ENCODE measurements at regions not wholly inside any gene's neighbourhood (a gene's known extent, or its start where the extent isn't known, plus 50 kb on each side); places are given as distances from the start of the nearest gene placed in this dataset.

GRCh38 chr6:115675443-115675842, 385.2 kb downstream of the FRK start:
- Histone ChIP-seq H3K4me1 (ENCODE audit: control insufficient read depth in 5 of 5, insufficient read depth in 5 of 5, low read length in 5 of 5) (no peaks in the 10 kb centered on the region), H3K4me3 (ENCODE audit: low read depth in 1 of 5, low read length in 5 of 5) (no peak overlapping the region), H3K27ac (ENCODE audit: low read depth, low read length) (no peak overlapping the region), H3K36me3 (ENCODE audit: control insufficient read depth in 5 of 5, insufficient read depth in 5 of 5, low read length in 5 of 5) (no peaks in the 10 kb centered on the region), H3K27me3 (ENCODE audit: control insufficient read depth in 5 of 5, insufficient read depth in 4 of 5, low read length in 5 of 5) (no peaks in the 10 kb centered on the region), H3K9me3 (ENCODE audit: control insufficient read depth in 5 of 5, low read length in 5 of 5) (no peaks in the 10 kb centered on the region), H3K9ac (ENCODE audit: low read length in 5 of 5) (no peak overlapping the region)

DNA sequence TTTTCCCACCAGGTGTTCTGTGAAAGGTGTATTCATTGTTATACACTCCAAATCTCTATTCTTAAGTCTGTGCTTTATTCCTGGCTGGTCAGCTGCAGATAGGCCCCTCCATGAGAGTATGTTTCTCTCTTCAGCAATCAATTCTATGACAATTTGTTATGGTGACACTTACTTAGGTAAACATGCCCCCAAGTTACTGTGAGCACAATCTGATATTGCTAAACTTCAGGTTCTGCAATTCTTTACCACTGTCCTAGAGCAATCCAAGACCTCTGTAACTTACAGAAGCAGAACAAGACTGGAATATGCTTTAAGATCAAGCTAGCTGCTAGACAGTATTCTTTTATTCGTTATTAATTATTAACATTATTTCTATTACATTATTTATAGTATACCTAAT, 391.9 kb downstream of the FRK start:
- H3K9ac ChIP-seq (ENCODE audit: low read length in 5 of 5) = no peak overlapping the region
- H3K4me1 ChIP-seq (ENCODE audit: control insufficient read depth in 5 of 5, insufficient read depth in 5 of 5, low read length in 5 of 5) = no peaks in the 10 kb centered on the region
- no peaks in the 10 kb centered on the region for H3K27me3 ChIP-seq (ENCODE audit: control insufficient read depth in 5 of 5, insufficient read depth in 4 of 5, low read length in 5 of 5)
- no peaks in the 10 kb centered on the region for H3K9me3 ChIP-seq (ENCODE audit: control insufficient read depth in 5 of 5, low read length in 5 of 5)
- H3K36me3 ChIP-seq (ENCODE audit: control insufficient read depth in 5 of 5, insufficient read depth in 5 of 5, low read length in 5 of 5) = no peaks in the 10 kb centered on the region
- no peak overlapping the region for H3K4me3 ChIP-seq (ENCODE audit: low read depth in 1 of 5, low read length in 5 of 5)
- no peak overlapping the region for H3K27ac ChIP-seq (ENCODE audit: low read depth, low read length)

DNA sequence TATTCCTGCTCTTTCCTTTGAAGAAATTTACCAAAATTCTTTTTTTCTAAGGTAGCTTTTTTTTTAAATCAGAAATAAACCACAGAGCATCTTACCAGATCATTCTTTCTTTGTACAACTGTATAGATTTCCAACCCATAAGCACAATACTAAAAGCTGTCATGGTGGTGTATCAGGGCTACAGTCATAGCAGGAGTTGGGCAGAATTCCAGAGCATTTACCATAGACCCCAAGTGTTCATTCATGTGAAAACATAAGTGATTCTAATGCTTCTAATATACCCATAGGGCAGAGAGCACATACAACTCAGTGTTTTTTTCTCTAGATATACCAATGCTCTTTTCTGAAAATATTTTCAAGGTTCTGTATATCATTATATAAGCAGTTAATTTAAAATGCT, 392.5 kb downstream of the FRK start:
- no peaks in the 10 kb centered on the region for H3K4me1 ChIP-seq (ENCODE audit: control insufficient read depth in 5 of 5, insufficient read depth in 5 of 5, low read length in 5 of 5)
- H3K9ac ChIP-seq (ENCODE audit: low read length in 5 of 5) = no peak overlapping the region
- H3K4me3 ChIP-seq (ENCODE audit: low read depth in 1 of 5, low read length in 5 of 5) = no peak overlapping the region
- H3K9me3 ChIP-seq (ENCODE audit: control insufficient read depth in 5 of 5, low read length in 5 of 5) = no peaks in the 10 kb centered on the region
- H3K27ac ChIP-seq (ENCODE audit: low read depth, low read length) = no peak overlapping the region
- H3K27me3 ChIP-seq (ENCODE audit: control insufficient read depth in 5 of 5, insufficient read depth in 4 of 5, low read length in 5 of 5) = no peaks in the 10 kb centered on the region
- H3K36me3 ChIP-seq (ENCODE audit: control insufficient read depth in 5 of 5, insufficient read depth in 5 of 5, low read length in 5 of 5) = no peaks in the 10 kb centered on the region

GRCh38 chr6:115667478-115668026, 393.1 kb downstream of the FRK start:
- Histone ChIP-seq H3K27me3 (ENCODE audit: control insufficient read depth in 5 of 5, insufficient read depth in 4 of 5, low read length in 5 of 5) (no peaks in the 10 kb centered on the region), H3K9me3 (ENCODE audit: control insufficient read depth in 5 of 5, low read length in 5 of 5) (no peaks in the 10 kb centered on the region), H3K4me3 (ENCODE audit: low read depth in 1 of 5, low read length in 5 of 5) (no peak overlapping the region), H3K4me1 (ENCODE audit: control insufficient read depth in 5 of 5, insufficient read depth in 5 of 5, low read length in 5 of 5) (no peaks in the 10 kb centered on the region), H3K9ac (ENCODE audit: low read length in 5 of 5) (no peak overlapping the region), H3K36me3 (ENCODE audit: control insufficient read depth in 5 of 5, insufficient read depth in 5 of 5, low read length in 5 of 5) (no peaks in the 10 kb centered on the region), H3K27ac (ENCODE audit: low read depth, low read length) (no peak overlapping the region)

DNA sequence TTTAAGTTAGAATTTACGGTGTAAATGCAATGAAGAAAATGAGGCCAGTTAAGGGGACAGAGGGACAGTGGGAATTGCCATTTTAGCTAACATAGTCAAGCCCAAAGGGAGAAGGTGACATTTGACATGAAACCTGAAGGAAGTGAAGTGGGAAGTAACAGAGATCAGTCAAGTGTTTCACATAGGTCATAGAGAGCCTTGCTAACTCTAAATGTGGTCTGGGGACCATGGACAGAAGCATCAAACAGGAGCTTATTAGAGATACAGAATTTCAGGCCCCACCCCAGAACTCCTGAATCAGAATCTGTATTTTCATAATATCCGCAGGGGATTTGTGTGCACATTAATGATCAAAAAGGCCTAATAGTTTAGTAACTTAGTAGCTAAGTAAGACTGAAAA, 393.7 kb downstream of the FRK start:
- no peaks in the 10 kb centered on the region for H3K4me1 ChIP-seq (ENCODE audit: control insufficient read depth in 5 of 5, insufficient read depth in 5 of 5, low read length in 5 of 5)
- H3K36me3 ChIP-seq (ENCODE audit: control insufficient read depth in 5 of 5, insufficient read depth in 5 of 5, low read length in 5 of 5) = no peaks in the 10 kb centered on the region
- no peak overlapping the region for H3K9ac ChIP-seq (ENCODE audit: low read length in 5 of 5)
- H3K27me3 ChIP-seq (ENCODE audit: control insufficient read depth in 5 of 5, insufficient read depth in 4 of 5, low read length in 5 of 5) = no peaks in the 10 kb centered on the region
- no peaks in the 10 kb centered on the region for H3K9me3 ChIP-seq (ENCODE audit: control insufficient read depth in 5 of 5, low read length in 5 of 5)
- H3K27ac ChIP-seq (ENCODE audit: low read depth, low read length) = no peak overlapping the region
- H3K4me3 ChIP-seq (ENCODE audit: low read depth in 1 of 5, low read length in 5 of 5) = no peak overlapping the region

GRCh38 chr6:115665310-115665709, 395.4 kb downstream of the FRK start:
- Histone ChIP-seq H3K36me3 (ENCODE audit: control insufficient read depth in 5 of 5, insufficient read depth in 5 of 5, low read length in 5 of 5) (no peaks in the 10 kb centered on the region), H3K9ac (ENCODE audit: low read length in 5 of 5) (no peak overlapping the region), H3K27me3 (ENCODE audit: control insufficient read depth in 5 of 5, insufficient read depth in 4 of 5, low read length in 5 of 5) (no peaks in the 10 kb centered on the region), H3K27ac (ENCODE audit: low read depth, low read length) (no peak overlapping the region), H3K9me3 (ENCODE audit: control insufficient read depth in 5 of 5, low read length in 5 of 5) (no peaks in the 10 kb centered on the region), H3K4me1 (ENCODE audit: control insufficient read depth in 5 of 5, insufficient read depth in 5 of 5, low read length in 5 of 5) (no peaks in the 10 kb centered on the region), H3K4me3 (ENCODE audit: low read depth in 1 of 5, low read length in 5 of 5) (no peak overlapping the region)

GRCh38 chr6:115663681-115664080, 397.0 kb downstream of the FRK start:
- Histone ChIP-seq H3K9ac (ENCODE audit: low read length in 5 of 5) (no peak overlapping the region), H3K27me3 (ENCODE audit: control insufficient read depth in 5 of 5, insufficient read depth in 4 of 5, low read length in 5 of 5) (no peaks in the 10 kb centered on the region), H3K27ac (ENCODE audit: low read depth, low read length) (no peak overlapping the region), H3K9me3 (ENCODE audit: control insufficient read depth in 5 of 5, low read length in 5 of 5) (no peaks in the 10 kb centered on the region), H3K4me3 (ENCODE audit: low read depth in 1 of 5, low read length in 5 of 5) (no peak overlapping the region), H3K36me3 (ENCODE audit: control insufficient read depth in 5 of 5, insufficient read depth in 5 of 5, low read length in 5 of 5) (no peaks in the 10 kb centered on the region), H3K4me1 (ENCODE audit: control insufficient read depth in 5 of 5, insufficient read depth in 5 of 5, low read length in 5 of 5) (no peaks in the 10 kb centered on the region)

GRCh38 chr6:115643762-115644161, 416.9 kb downstream of the FRK start:
- Histone ChIP-seq H3K27me3 (ENCODE audit: control insufficient read depth in 5 of 5, insufficient read depth in 4 of 5, low read length in 5 of 5) (no peaks in the 10 kb centered on the region), H3K9me3 (ENCODE audit: control insufficient read depth in 5 of 5, low read length in 5 of 5) (peaks cover 0 to 4% (median 0%) of the 10 kb centered on the region in 5 donors), H3K36me3 (ENCODE audit: control insufficient read depth in 5 of 5, insufficient read depth in 5 of 5, low read length in 5 of 5) (no peaks in the 10 kb centered on the region), H3K4me1 (ENCODE audit: control insufficient read depth in 5 of 5, insufficient read depth in 5 of 5, low read length in 5 of 5) (no peaks in the 10 kb centered on the region), H3K9ac (ENCODE audit: low read length in 5 of 5) (no peak overlapping the region), H3K27ac (ENCODE audit: low read depth, low read length) (no peak overlapping the region), H3K4me3 (ENCODE audit: low read depth in 1 of 5, low read length in 5 of 5) (no peak overlapping the region)

- Histone ChIP-seq H3K4me1 (ENCODE audit: control insufficient read depth in 5 of 5, insufficient read depth in 5 of 5, low read length in 5 of 5) (no peaks in the 10 kb centered on the region), H3K36me3 (ENCODE audit: control insufficient read depth in 5 of 5, insufficient read depth in 5 of 5, low read length in 5 of 5) (no peaks in the 10 kb centered on the region), H3K9ac (ENCODE audit: low read length in 5 of 5) (no peak overlapping the region), H3K9me3 (ENCODE audit: control insufficient read depth in 5 of 5, low read length in 5 of 5) (no peaks in the 10 kb centered on the region), H3K4me3 (ENCODE audit: low read depth in 1 of 5, low read length in 5 of 5) (no peak overlapping the region), H3K27me3 (ENCODE audit: control insufficient read depth in 5 of 5, insufficient read depth in 4 of 5, low read length in 5 of 5) (no peaks in the 10 kb centered on the region), H3K27ac (ENCODE audit: low read depth, low read length) (no peak overlapping the region)
These were observed 425.8 kb downstream of the FRK start for GRCh38 chr6:115634887-115635286.

GRCh38 chr6:115634131-115634530, 426.6 kb downstream of the FRK start:
- Histone ChIP-seq H3K9me3 (ENCODE audit: control insufficient read depth in 5 of 5, low read length in 5 of 5) (no peaks in the 10 kb centered on the region), H3K27ac (ENCODE audit: low read depth, low read length) (no peak overlapping the region), H3K4me1 (ENCODE audit: control insufficient read depth in 5 of 5, insufficient read depth in 5 of 5, low read length in 5 of 5) (no peaks in the 10 kb centered on the region), H3K9ac (ENCODE audit: low read length in 5 of 5) (no peak overlapping the region), H3K27me3 (ENCODE audit: control insufficient read depth in 5 of 5, insufficient read depth in 4 of 5, low read length in 5 of 5) (no peaks in the 10 kb centered on the region), H3K4me3 (ENCODE audit: low read depth in 1 of 5, low read length in 5 of 5) (no peak overlapping the region), H3K36me3 (ENCODE audit: control insufficient read depth in 5 of 5, insufficient read depth in 5 of 5, low read length in 5 of 5) (no peaks in the 10 kb centered on the region)

DNA sequence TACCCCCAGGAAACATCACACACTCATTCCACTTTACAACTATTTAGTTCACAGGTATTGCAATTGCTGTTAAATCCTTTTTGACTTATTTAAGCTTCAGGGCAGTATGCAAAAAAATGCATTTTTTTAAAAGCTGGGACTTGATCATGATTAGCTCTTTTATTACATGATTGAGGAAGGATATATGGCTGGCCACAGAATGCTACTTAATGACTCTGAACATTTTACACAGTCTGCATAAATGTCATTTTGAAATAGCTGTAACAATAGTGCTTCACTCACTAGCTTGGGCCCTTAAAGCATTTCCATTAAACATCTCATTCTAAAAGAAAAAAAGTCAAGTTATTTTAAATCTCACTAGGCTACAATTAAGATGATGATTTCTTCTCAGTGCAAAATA, 429.7 kb downstream of the FRK start:
- no peak overlapping the region for H3K27ac ChIP-seq (ENCODE audit: low read depth, low read length)
- H3K27me3 ChIP-seq (ENCODE audit: control insufficient read depth in 5 of 5, insufficient read depth in 4 of 5, low read length in 5 of 5) = no peaks in the 10 kb centered on the region
- H3K9ac ChIP-seq (ENCODE audit: low read length in 5 of 5) = no peak overlapping the region
- no peaks in the 10 kb centered on the region for H3K9me3 ChIP-seq (ENCODE audit: control insufficient read depth in 5 of 5, low read length in 5 of 5)
- no peaks in the 10 kb centered on the region for H3K4me1 ChIP-seq (ENCODE audit: control insufficient read depth in 5 of 5, insufficient read depth in 5 of 5, low read length in 5 of 5)
- no peak overlapping the region for H3K4me3 ChIP-seq (ENCODE audit: low read depth in 1 of 5, low read length in 5 of 5)
- no peaks in the 10 kb centered on the region for H3K36me3 ChIP-seq (ENCODE audit: control insufficient read depth in 5 of 5, insufficient read depth in 5 of 5, low read length in 5 of 5)

Measured in subcutaneous abdominal adipose tissue (tissue), 5 donors.